Astrocyte of the spinal cord (primary cell): ENCODE measurements at regions not wholly inside any gene's neighbourhood (a gene's known extent, or its start where the extent isn't known, plus 50 kb on each side); places are given as distances from the start of the nearest gene placed in this dataset.

Experiments
- DNase-seq: peaks from one replicate; pipeline ENCODE4 v3.0.0; 2011; ENCODE audit warnings: low read depth, low spot score
- H3K4me3 ChIP-seq: 2 replicates; pipeline ENCODE4 v1.5.1; 2011; ENCODE audit warnings: low read depth, mild to moderate bottlenecking, low read length, moderate library complexity
- in situ Hi-C: cut with HindIII; loops from 2 replicates; pipeline ENCODE4 v1.10.0; 2017; ENCODE audit warnings: low sequenced_read_pairs
- TF ChIP-seq, protein P1 (sequence below): IDR thresholded peaks from 2 replicates; pipeline ENCODE4 v1.5.1; 2012; ENCODE audit warnings: low read depth, mild to moderate bottlenecking, low read length, inconsistent platforms

GRCh38 chr7:46153951-46154787, 233.1 kb upstream of the IGFBP3 start:
- no peak for DNase-seq
- in situ Hi-C loops = no loop called here
- no peak overlapping the region for H3K4me3 ChIP-seq
- TF ChIP-seq, protein P1, sequence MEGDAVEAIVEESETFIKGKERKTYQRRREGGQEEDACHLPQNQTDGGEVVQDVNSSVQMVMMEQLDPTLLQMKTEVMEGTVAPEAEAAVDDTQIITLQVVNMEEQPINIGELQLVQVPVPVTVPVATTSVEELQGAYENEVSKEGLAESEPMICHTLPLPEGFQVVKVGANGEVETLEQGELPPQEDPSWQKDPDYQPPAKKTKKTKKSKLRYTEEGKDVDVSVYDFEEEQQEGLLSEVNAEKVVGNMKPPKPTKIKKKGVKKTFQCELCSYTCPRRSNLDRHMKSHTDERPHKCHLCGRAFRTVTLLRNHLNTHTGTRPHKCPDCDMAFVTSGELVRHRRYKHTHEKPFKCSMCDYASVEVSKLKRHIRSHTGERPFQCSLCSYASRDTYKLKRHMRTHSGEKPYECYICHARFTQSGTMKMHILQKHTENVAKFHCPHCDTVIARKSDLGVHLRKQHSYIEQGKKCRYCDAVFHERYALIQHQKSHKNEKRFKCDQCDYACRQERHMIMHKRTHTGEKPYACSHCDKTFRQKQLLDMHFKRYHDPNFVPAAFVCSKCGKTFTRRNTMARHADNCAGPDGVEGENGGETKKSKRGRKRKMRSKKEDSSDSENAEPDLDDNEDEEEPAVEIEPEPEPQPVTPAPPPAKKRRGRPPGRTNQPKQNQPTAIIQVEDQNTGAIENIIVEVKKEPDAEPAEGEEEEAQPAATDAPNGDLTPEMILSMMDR = no peak

GRCh38 chr7:46153583-46153950, 232.5 kb upstream of the IGFBP3 start:
- in situ Hi-C loops = no loop called here
- TF ChIP-seq, protein P1 = no peak
- no peak for DNase-seq
- H3K4me3 ChIP-seq = no peak overlapping the region

DNA sequence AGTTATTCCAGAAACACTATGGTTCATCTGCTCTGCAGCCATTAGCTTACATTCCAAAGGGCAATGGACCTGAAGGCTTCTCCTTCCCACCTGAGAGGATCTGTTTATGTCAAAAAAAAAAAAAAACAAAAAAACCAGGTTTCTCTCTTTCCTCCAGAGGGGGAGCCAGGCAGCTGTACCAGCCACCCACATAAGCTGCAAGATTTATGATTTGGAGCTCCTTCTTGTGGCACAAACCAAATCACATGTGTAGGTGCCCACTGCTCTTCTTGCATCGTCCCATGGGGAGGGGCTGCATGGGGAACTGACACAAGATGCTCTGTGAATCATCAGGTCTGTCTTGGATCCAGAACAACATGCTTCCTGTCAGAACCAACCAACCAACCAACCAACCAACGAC, 231.6 kb upstream of the IGFBP3 start:
- TF ChIP-seq, protein P1 = no peak
- no peak overlapping the region for H3K4me3 ChIP-seq
- DNase-seq = no peak
- in situ Hi-C loops = no loop called here

DNA sequence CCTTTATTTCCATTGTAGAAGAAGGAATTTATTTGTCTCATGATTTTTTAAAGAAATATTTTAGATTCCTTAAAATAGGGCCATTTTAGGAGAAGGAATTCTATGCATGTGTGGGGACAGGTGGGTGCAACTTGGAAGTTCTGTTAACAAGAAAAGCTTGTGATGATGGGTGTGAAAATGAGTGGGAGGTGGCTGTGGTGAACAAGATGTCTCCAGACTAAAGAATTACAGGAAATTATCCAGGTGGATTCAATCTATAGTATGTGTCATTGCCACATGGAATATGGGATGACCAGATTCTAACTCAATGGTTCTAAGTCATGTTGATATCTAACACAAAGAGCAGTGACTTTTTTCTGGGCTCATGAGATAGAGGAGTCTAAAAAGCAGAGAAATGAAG, 229.6 kb upstream of the IGFBP3 start:
- no peak for DNase-seq
- in situ Hi-C loops = no loop called here
- H3K4me3 ChIP-seq = no peak overlapping the region
- TF ChIP-seq, protein P1 = no peak

DNA sequence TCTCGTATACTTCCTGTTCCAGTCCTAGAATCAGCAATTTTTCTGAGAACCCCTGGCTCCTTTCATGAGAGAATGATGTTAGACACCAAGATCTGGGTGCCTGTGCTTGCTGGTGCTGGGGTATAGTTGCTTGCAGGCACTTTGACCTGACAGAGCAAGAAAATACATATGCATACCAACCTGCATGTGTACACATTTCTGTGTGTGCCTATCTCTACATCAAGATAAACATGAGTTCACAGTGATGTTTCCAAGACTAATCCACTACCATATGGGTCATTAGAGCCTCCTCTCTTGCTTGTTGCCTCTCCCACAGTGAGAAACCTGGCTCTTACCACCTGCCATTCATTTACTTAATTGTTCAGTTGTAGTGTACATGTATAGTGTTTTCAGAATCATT, 229.1 kb upstream of the IGFBP3 start:
- H3K4me3 ChIP-seq = no peak overlapping the region
- TF ChIP-seq, protein P1 = no peak
- in situ Hi-C loops = no loop called here
- DNase-seq = no peak

DNA sequence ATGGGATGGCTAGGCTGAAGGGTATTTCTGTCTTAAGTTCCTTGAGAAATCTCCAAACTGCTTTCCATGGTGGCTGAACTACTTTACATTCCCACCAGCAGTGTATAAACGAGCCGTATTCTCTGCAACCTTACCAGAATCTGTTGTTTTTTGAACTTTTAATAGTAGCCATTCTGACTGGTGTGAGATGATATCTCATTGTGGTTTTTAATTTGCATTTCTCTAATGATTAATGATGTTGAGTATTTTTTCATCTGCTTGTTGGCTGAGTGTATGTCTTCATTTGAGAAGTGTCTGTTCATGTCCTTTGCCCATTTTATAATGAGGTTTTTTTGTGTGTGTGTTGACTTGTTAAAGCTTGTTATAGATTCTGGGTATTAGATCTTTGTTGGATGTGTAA, 226.8 kb upstream of the IGFBP3 start:
- in situ Hi-C loops = no loop called here
- TF ChIP-seq, protein P1 = no peak
- DNase-seq = no peak
- no peak overlapping the region for H3K4me3 ChIP-seq
